HG03135 (cell line): ENCODE measurements at regions not wholly inside any gene's neighbourhood (a gene's known extent, or its start where the extent isn't known, plus 50 kb on each side); places are given as distances from the start of the nearest gene placed in this dataset.
A peak's percentile ranks its signal among the peaks of the same experiment; 100 is the strongest.

Source experiments
- ATAC-seq: cut with Tn5 transposase; IDR thresholded peaks from one replicate; pipeline ENCODE4 v1.9.1; 2021; ENCODE audit warnings: mild to moderate bottlenecking, moderate library complexity; ENCODE audit not compliant: unreplicated experiment

GRCh38 chr6:90435207-90435899 is 138.7 kb upstream of the BACH2 start:
- no peak for ATAC-seq

GRCh38 chr6:90434094-90434493 is 137.5 kb upstream of the BACH2 start:
- ATAC-seq = no peak

GRCh38 chr6:90432937-90433336 is 136.3 kb upstream of the BACH2 start:
- no peak for ATAC-seq

GRCh38 chr6:90432041-90432775 is 135.6 kb upstream of the BACH2 start:
- ATAC-seq = no peak

GRCh38 chr6:90431576-90431975 is 134.9 kb upstream of the BACH2 start:
- ATAC-seq = no peak

GRCh38 chr6:90429713-90430112 is 133.1 kb upstream of the BACH2 start:
- ATAC-seq = no peak

- no peak for ATAC-seq
These were observed 131.9 kb upstream of the BACH2 start for GRCh38 chr6:90428514-90428913.

GRCh38 chr6:90425161-90425641 is 128.6 kb upstream of the BACH2 start:
- ATAC-seq = peak; percentile 99

- no peak for ATAC-seq
These were observed 127.9 kb upstream of the BACH2 start for GRCh38 chr6:90424580-90424979.

GRCh38 chr6:90421666-90422065 is 125.0 kb upstream of the BACH2 start:
- no peak for ATAC-seq

GRCh38 chr6:90420500-90420899 is 123.9 kb upstream of the BACH2 start:
- no peak for ATAC-seq

- no peak for ATAC-seq
These were observed 120.7 kb upstream of the BACH2 start for GRCh38 chr6:90417385-90417784.

- no peak for ATAC-seq
These were observed 119.7 kb upstream of the BACH2 start for GRCh38 chr6:90416322-90416721.

GRCh38 chr6:90415178-90415577 is 118.5 kb upstream of the BACH2 start:
- ATAC-seq = no peak

GRCh38 chr6:90414352-90414751 is 117.7 kb upstream of the BACH2 start:
- no peak for ATAC-seq

GRCh38 chr6:90413867-90414266 is 117.2 kb upstream of the BACH2 start:
- ATAC-seq = peak; percentile 45

- no peak for ATAC-seq
These were observed 116.8 kb upstream of the BACH2 start for GRCh38 chr6:90413396-90413795.

GRCh38 chr6:90412538-90413369 is 116.1 kb upstream of the BACH2 start:
- no peak for ATAC-seq

- ATAC-seq = peak; percentile 84
These were observed 114.7 kb upstream of the BACH2 start for GRCh38 chr6:90411292-90411781.

- no peak for ATAC-seq
These were observed 113.1 kb upstream of the BACH2 start for GRCh38 chr6:90409700-90410099.

- no peak for ATAC-seq
These were observed 110.3 kb upstream of the BACH2 start for GRCh38 chr6:90406957-90407356.
